ENCODE measurements at regions not wholly inside any gene's neighbourhood (a gene's known extent, or its start where the extent isn't known, plus 50 kb on each side); places are given as distances from the start of the nearest gene placed in this dataset.

- Histone ChIP-seq H3K36me3 (replicated peaks in 1 of 2; ENCODE audit: control insufficient read depth in 1 of 2, insufficient read depth in 2 of 2, low read length in 1 of 2) (no peaks in the 10 kb centered on the region), H3K9me2 (no peaks in the 10 kb centered on the region), H2AFZ (ENCODE audit: low read depth) (no peak overlapping the region), H3K4me2 (no peak overlapping the region), H3K27me3 (ENCODE audit: insufficient read depth) (no peaks in the 10 kb centered on the region), H3K4me1 (ENCODE audit: control insufficient read depth in 1 of 2, insufficient read depth in 2 of 2, low read depth in 1 of 2, low read length in 1 of 2) (peaks cover 0 to 3% of the 10 kb centered on the region in 2 experiments; a peak in 2 of 4 replicates), H3K9me3 (no peaks in the 10 kb centered on the region), H4K20me1 (ENCODE audit: insufficient read depth) (no peaks in the 10 kb centered on the region), H3K27ac (ENCODE audit: low read depth in 2 of 2, low read length in 1 of 2) (no peak overlapping the region), H3K79me2 (ENCODE audit: insufficient read depth) (no peaks in the 10 kb centered on the region), H3K4me3 (ENCODE audit: low read depth in 2 of 2, low read length in 1 of 2) (no peak overlapping the region), H3K9ac (no peak overlapping the region), H3F3A (replicated peaks; ENCODE audit: insufficient read depth) (no peaks in the 10 kb centered on the region)
- no peak for DNase-seq
- POLR2A ChIA-PET = no interaction called here
- CTCF ChIA-PET = interaction anchor here (0.6 kb wide), 1 partner anchor 126 kb away, joined by 3 read pairs; no protein-coding TSS in a partner anchor
- WGBS (ENCODE audit: low lambda C conversion rate) = 73% methylated on average over 1 of the region's 1 CpG
- TF ChIP-seq RXRA (IDR thresholded peaks at IDR 0.05; ENCODE audit: borderline replicate concordance, low read depth) (no peak), NRF1 (IDR thresholded peaks at IDR 0.05; ENCODE audit: low read depth, low read length) (no peak), SIN3A (IDR thresholded peaks at IDR 0.05; ENCODE audit: borderline replicate concordance, low read depth, low read length) (no peak), EZH2phosphoT487 (IDR thresholded peaks at IDR 0.05; ENCODE audit: borderline replicate concordance, low read depth) (no peak), IRF3 (IDR thresholded peaks at IDR 0.05; ENCODE audit: low read depth, low read length) (no peak), PBX3 (IDR thresholded peaks at IDR 0.05) (no peak), MAX (IDR thresholded peaks at IDR 0.05; ENCODE audit: low read depth) (no peak)
Observed at GRCh38 chr1:57724535-57724934, 300.7 kb upstream of the DAB1 start.

GRCh38 chr1:57722285-57722978 lies 298.6 kb upstream of the DAB1 start:
- H3F3A ChIP-seq (replicated peaks; ENCODE audit: insufficient read depth) = no peaks in the 10 kb centered on the region
- H3K27ac ChIP-seq (ENCODE audit: low read depth in 2 of 2, low read length in 1 of 2) = no peak overlapping the region
- H3K4me3 ChIP-seq (ENCODE audit: low read depth in 2 of 2, low read length in 1 of 2) = no peak overlapping the region
- CTCF ChIA-PET = interaction anchor here (1.0 to 1.4 kb wide), 2 partner anchors 13 to 902 kb away, joined by 3 read pairs; no protein-coding TSS in a partner anchor
- no peak overlapping the region for H3K4me2 ChIP-seq
- POLR2A ChIA-PET = no interaction called here
- TF ChIP-seq RCOR1 (IDR thresholded peaks at IDR 0.05; ENCODE audit: low read length) = no peak
- TF ChIP-seq NFIC (IDR thresholded peaks at IDR 0.05; ENCODE audit: borderline replicate concordance) = no peak
- no peak for TF ChIP-seq GATA2 (CRISPR knock-in tag; IDR thresholded peaks at IDR 0.05)
- TF ChIP-seq ZBTB33 (IDR thresholded peaks at IDR 0.05; ENCODE audit: borderline replicate concordance, low read depth) = no peak
- no peak for TF ChIP-seq TEAD4 (IDR thresholded peaks at IDR 0.05; ENCODE audit: borderline replicate concordance, insufficient read depth)
- no peaks in the 10 kb centered on the region for H3K79me2 ChIP-seq (ENCODE audit: insufficient read depth)
- WGBS (ENCODE audit: low lambda C conversion rate) = 46% methylated on average over 4 of the region's 4 CpGs
- H3K9ac ChIP-seq = no peak overlapping the region
- H3K27me3 ChIP-seq (ENCODE audit: insufficient read depth) = no peaks in the 10 kb centered on the region
- no peaks in the 10 kb centered on the region for H4K20me1 ChIP-seq (ENCODE audit: insufficient read depth)
- no peaks in the 10 kb centered on the region; a peak in 2 of 4 replicates for H3K4me1 ChIP-seq (ENCODE audit: control insufficient read depth in 1 of 2, insufficient read depth in 2 of 2, low read depth in 1 of 2, low read length in 1 of 2)
- H3K36me3 ChIP-seq (replicated peaks in 1 of 2; ENCODE audit: control insufficient read depth in 1 of 2, insufficient read depth in 2 of 2, low read length in 1 of 2) = no peaks in the 10 kb centered on the region
- no peaks in the 10 kb centered on the region for H3K9me3 ChIP-seq
- no peak for DNase-seq
- H3K9me2 ChIP-seq = no peaks in the 10 kb centered on the region
- no peak overlapping the region for H2AFZ ChIP-seq (ENCODE audit: low read depth)

Data from SK-N-SH (cell line).